ENCODE measurements at regions not wholly inside any gene's neighbourhood (a gene's known extent, or its start where the extent isn't known, plus 50 kb on each side); places are given as distances from the start of the nearest gene placed in this dataset.

DNA sequence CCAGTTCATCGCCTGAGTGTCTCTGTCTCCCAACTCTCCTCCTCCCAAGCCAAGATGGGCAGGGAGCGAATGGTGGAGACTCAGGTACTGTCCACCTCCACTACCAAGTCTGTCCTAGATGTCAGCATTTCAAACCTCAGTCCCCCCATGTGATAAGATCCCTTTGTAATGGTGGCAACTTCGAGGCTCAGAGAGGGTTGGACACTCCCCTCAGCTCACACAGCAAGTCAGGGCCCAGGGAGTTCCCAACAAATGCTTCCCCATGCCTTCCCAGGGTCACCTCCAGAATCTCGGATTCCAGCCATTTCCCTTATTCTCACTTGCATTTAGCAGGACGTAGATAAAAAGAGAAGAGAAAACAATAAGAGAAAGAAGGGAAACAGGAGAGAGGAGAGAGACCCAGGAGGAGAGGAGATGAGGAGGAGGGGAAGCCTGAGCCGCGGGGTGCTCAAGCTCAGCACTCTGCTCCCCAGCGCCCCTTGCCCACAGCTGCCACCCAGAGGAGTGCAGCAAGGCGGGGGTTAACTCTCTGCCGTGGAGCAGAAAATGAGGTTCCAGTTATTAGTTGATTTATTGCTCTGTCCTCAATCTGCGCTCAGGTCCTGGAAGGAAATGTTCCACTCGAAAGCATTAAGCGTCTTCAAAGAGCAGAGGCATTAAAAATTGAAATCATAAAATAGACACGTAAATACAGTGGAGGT, 84.1 kb upstream of the LINGO1 start:
- no peak overlapping the region for H3K4me2 ChIP-seq (ENCODE audit: extremely low read depth, insufficient read depth, low read length)
- H3K27ac ChIP-seq (ENCODE audit: insufficient read depth, low read length), result no peak overlapping the region
- H3K79me2 ChIP-seq (ENCODE audit: control insufficient read depth, insufficient read depth, low read length), result no peaks in the 10 kb centered on the region
- H3K9me3 ChIP-seq (ENCODE audit: control insufficient read depth, insufficient read depth, low read depth, low read length), result no peaks in the 10 kb centered on the region
- H2AFZ ChIP-seq (ENCODE audit: low read length), result no peak overlapping the region
- no peak overlapping the region for H3K9ac ChIP-seq (ENCODE audit: insufficient read depth, low read length)
- TF ChIP-seq EZH2 (IDR thresholded peaks at IDR 0.05; ENCODE audit: low read length, missing control alignments), result no peak
- no peaks in the 10 kb centered on the region for H3K36me3 ChIP-seq (ENCODE audit: control insufficient read depth, insufficient read depth, low read length)
- H3K27me3 ChIP-seq (ENCODE audit: control insufficient read depth, insufficient read depth, low read length), result no peaks in the 10 kb centered on the region
- no peak for DNase-seq (ENCODE audit: low read depth in 2 of 2)
- no peaks in the 10 kb centered on the region for H3K4me1 ChIP-seq (ENCODE audit: control insufficient read depth, extremely low read depth, insufficient read depth, low read length)
- H3K4me3 ChIP-seq (replicated peaks in 1 of 4; ENCODE audit: control extremely low read depth in 1 of 4, insufficient read depth in 1 of 4, low read depth in 3 of 4, low read length in 4 of 4), result no peak overlapping the region
- no peaks in the 10 kb centered on the region for H4K20me1 ChIP-seq (ENCODE audit: control insufficient read depth, extremely low read depth, insufficient read depth, low read length)

DNA sequence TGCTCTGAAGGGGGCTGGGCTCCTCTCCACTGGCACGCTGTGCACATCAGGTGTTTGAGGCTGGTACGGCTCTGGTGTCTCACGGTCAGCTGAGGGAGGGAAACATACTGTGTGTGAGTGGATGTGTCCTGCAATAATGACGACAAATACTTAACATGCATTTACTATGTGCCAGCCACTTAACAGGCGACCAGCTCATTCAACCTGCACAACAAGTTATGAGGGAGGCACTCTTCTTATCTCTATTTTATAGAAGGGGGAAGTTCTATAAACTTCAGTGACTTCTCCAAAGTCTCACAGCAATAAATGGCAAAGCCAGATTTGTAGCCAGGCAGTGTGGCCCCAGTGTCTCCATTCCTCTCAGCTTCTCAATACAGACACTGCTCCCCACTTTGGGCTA, 83.1 kb upstream of the LINGO1 start:
- Histone ChIP-seq H2AFZ (ENCODE audit: low read length) (no peak overlapping the region), H3K27ac (ENCODE audit: insufficient read depth, low read length) (no peak overlapping the region), H3K4me1 (ENCODE audit: control insufficient read depth, extremely low read depth, insufficient read depth, low read length) (no peaks in the 10 kb centered on the region), H3K4me3 (replicated peaks in 1 of 4; ENCODE audit: control extremely low read depth in 1 of 4, insufficient read depth in 1 of 4, low read depth in 3 of 4, low read length in 4 of 4) (no peak overlapping the region), H3K9me3 (ENCODE audit: control insufficient read depth, insufficient read depth, low read depth, low read length) (no peaks in the 10 kb centered on the region), H3K36me3 (ENCODE audit: control insufficient read depth, insufficient read depth, low read length) (no peaks in the 10 kb centered on the region), H3K4me2 (ENCODE audit: extremely low read depth, insufficient read depth, low read length) (no peak overlapping the region), H4K20me1 (ENCODE audit: control insufficient read depth, extremely low read depth, insufficient read depth, low read length) (no peaks in the 10 kb centered on the region), H3K79me2 (ENCODE audit: control insufficient read depth, insufficient read depth, low read length) (no peaks in the 10 kb centered on the region), H3K9ac (ENCODE audit: insufficient read depth, low read length) (no peak overlapping the region), H3K27me3 (ENCODE audit: control insufficient read depth, insufficient read depth, low read length) (no peaks in the 10 kb centered on the region)
- TF ChIP-seq, protein P1, sequence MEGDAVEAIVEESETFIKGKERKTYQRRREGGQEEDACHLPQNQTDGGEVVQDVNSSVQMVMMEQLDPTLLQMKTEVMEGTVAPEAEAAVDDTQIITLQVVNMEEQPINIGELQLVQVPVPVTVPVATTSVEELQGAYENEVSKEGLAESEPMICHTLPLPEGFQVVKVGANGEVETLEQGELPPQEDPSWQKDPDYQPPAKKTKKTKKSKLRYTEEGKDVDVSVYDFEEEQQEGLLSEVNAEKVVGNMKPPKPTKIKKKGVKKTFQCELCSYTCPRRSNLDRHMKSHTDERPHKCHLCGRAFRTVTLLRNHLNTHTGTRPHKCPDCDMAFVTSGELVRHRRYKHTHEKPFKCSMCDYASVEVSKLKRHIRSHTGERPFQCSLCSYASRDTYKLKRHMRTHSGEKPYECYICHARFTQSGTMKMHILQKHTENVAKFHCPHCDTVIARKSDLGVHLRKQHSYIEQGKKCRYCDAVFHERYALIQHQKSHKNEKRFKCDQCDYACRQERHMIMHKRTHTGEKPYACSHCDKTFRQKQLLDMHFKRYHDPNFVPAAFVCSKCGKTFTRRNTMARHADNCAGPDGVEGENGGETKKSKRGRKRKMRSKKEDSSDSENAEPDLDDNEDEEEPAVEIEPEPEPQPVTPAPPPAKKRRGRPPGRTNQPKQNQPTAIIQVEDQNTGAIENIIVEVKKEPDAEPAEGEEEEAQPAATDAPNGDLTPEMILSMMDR (conservative IDR thresholded peaks at IDR 0.05 in 1 of 2, IDR thresholded peaks at IDR 0.05 in 1 of 2; ENCODE audit: low read depth in 1 of 2, low read length in 2 of 2), result no peak
- no peak for TF ChIP-seq EZH2 (IDR thresholded peaks at IDR 0.05; ENCODE audit: low read length, missing control alignments)
- DNase-seq (ENCODE audit: low read depth in 2 of 2), result no peak

DNA sequence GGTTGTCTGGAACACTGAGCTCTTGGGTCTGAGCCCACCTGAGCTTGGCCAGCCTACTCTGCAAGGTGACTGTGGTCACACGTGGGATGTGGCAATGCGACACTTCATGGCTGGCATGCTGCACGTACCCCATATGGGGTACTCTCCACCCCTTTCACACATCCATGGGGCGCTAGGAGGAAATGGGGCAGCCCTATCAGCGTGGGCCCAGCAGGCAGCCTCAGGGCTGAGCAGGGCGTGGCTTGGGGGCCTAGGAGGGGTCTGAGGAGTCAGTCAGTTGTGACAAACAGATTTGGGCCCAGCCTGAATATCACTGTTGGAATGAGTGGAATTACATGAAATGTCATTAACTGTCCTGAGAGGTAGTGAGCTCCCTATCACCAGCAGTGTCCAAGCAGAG, 82.3 kb upstream of the LINGO1 start:
- no peaks in the 10 kb centered on the region for H3K27me3 ChIP-seq (ENCODE audit: control insufficient read depth, insufficient read depth, low read length)
- H3K4me2 ChIP-seq (ENCODE audit: extremely low read depth, insufficient read depth, low read length), result no peak overlapping the region
- H3K9ac ChIP-seq (ENCODE audit: insufficient read depth, low read length), result no peak overlapping the region
- H3K9me3 ChIP-seq (ENCODE audit: control insufficient read depth, insufficient read depth, low read depth, low read length), result no peaks in the 10 kb centered on the region
- H3K36me3 ChIP-seq (ENCODE audit: control insufficient read depth, insufficient read depth, low read length), result no peaks in the 10 kb centered on the region
- H4K20me1 ChIP-seq (ENCODE audit: control insufficient read depth, extremely low read depth, insufficient read depth, low read length), result no peaks in the 10 kb centered on the region
- H2AFZ ChIP-seq (ENCODE audit: low read length), result no peak overlapping the region
- TF ChIP-seq EZH2 (IDR thresholded peaks at IDR 0.05; ENCODE audit: low read length, missing control alignments), result no peak
- TF ChIP-seq, protein P1 (conservative IDR thresholded peaks at IDR 0.05 in 1 of 2, IDR thresholded peaks at IDR 0.05 in 1 of 2; ENCODE audit: low read depth in 1 of 2, low read length in 2 of 2), result no peak
- H3K4me1 ChIP-seq (ENCODE audit: control insufficient read depth, extremely low read depth, insufficient read depth, low read length), result no peaks in the 10 kb centered on the region
- no peaks in the 10 kb centered on the region for H3K79me2 ChIP-seq (ENCODE audit: control insufficient read depth, insufficient read depth, low read length)
- no peak overlapping the region for H3K27ac ChIP-seq (ENCODE audit: insufficient read depth, low read length)
- no peak for DNase-seq (ENCODE audit: low read depth in 2 of 2)
- no peak overlapping the region for H3K4me3 ChIP-seq (replicated peaks in 1 of 4; ENCODE audit: control extremely low read depth in 1 of 4, insufficient read depth in 1 of 4, low read depth in 3 of 4, low read length in 4 of 4)
